H1 (cell line): ENCODE measurements at regions not wholly inside any gene's neighbourhood (a gene's known extent, or its start where the extent isn't known, plus 50 kb on each side); places are given as distances from the start of the nearest gene placed in this dataset.

ENCODE experiments used
- CHD7 ChIP-seq: fragments of 300-600 bp; sonication (generic); IDR thresholded peaks from 2 replicates; pipeline ENCODE4 v1.7.1; 2012; ENCODE audit warnings: low read length, moderate library complexity, mild to moderate bottlenecking, inconsistent platforms; ENCODE audit not compliant: insufficient replicate concordance
- GABPA ChIP-seq: IDR thresholded peaks from 2 replicates; pipeline ENCODE4 v1.6.1; 2011; ENCODE audit warnings: mild to moderate bottlenecking, low read length, moderate library complexity, borderline replicate concordance; ENCODE audit not compliant: insufficient read depth

GRCh38 chr10:118481871-118482270 lies 113.6 kb downstream of the PRLHR start (continued):
- TF ChIP-seq CHD7 (no peak), GABPA (no peak)
